GM21390 (cell line): ENCODE measurements at regions not wholly inside any gene's neighbourhood (a gene's known extent, or its start where the extent isn't known, plus 50 kb on each side); places are given as distances from the start of the nearest gene placed in this dataset.
"Not testable (repeated sequence)": the region's sequence is repeated elsewhere in the genome, so short reads cannot be mapped to it uniquely, and the experiment has no call there.

Experiments
- ATAC-seq: cut with Tn5 transposase; IDR thresholded peaks from one replicate; pipeline ENCODE4 v1.9.1; 2021; ENCODE audit not compliant: unreplicated experiment

DNA sequence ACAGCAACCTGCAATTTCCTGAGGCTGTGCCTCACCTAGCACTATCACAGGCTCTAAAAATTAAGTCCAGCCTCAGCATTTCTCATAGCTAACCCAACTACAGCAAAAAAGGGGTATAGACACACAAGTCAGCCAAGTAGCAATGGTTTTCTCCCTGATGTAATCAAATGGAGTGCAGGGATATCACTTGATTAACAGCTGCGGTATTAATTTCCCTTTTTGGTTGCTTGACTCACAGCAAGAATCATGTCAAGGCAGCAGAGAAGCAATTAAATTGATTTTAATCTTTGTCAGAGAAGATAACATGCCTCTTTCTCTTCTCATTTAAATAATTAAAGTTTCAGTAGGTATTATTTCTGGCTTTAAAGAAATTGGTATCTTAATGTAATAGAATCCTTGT, 278.9 kb downstream of the RWDD3 start:
- no peak for ATAC-seq

DNA sequence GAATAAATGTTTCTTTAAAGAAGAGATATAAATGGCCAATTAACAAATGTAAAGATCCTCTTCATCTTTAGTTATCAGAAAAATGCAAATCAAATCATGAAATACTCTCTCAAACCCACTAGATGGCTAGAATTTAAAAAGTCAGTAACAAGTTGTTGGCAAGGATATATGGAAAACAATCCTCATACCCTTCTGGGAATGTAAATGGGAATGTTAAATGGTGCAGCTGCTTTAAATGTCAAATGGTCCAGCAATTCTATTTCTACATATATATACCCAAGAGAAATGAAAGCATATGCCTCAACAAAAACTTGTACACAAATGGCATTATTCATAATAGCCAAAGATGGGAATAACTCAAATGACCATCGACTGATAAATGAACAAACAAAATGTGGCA, 283.5 kb downstream of the RWDD3 start:
- no peak for ATAC-seq

DNA sequence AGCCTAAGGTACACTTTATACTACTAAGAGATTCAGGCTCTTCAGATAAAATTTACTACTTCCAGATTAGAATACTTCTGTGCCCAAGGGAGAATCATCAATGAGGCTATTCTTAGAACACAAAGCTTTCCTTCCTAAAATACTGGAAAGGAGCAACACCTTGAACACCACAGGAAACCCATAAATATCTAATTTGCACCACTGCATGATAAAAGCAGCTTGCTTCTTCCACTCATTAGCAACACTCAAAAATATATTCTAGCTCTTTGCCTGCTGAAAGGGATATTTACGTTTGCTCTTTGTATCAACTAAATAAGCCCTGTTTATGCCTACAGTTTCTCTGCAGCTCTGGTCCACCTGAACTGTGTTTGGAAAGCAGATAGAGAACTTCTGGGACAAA, 284.3 kb downstream of the RWDD3 start:
- ATAC-seq, result no peak

DNA sequence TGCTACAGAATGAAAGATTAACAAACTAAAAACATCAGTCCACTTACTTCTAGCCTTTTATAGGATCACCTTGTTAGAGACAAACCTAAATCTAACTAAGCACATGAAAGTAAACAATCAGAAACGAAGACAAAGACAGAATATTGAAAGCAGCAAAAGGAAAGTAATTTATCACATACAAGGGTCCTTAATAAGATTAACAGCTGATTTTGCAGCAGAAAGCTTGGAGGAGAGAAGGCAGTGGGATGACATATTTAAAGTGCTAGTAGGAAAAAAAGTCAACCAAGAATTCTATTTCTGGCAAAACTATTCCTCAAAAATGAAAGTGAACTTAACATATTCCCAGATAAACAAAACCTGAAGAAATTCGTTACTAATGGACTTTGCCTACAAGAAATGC, 286.4 kb downstream of the RWDD3 start:
- no peak for ATAC-seq

DNA sequence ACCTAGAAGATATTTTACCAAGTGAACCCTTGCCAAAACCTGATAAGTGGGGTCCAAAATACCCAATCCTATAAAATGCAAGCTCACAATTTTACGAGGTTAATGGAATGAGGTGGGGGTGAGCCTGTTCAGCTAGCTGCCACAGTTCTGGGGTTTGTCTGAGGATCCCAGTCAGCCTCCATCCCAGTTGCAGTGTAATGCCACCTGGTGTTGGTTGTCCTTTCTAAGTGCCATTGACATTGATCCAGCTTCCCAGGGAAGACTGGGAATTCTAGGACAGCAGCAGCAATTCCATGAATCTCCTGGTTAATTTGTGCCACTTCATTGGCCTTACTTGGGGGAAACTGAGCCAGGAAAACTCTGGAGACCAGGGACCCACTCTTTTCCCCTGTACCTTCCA, 298.3 kb downstream of the RWDD3 start:
- ATAC-seq, result no peak

DNA sequence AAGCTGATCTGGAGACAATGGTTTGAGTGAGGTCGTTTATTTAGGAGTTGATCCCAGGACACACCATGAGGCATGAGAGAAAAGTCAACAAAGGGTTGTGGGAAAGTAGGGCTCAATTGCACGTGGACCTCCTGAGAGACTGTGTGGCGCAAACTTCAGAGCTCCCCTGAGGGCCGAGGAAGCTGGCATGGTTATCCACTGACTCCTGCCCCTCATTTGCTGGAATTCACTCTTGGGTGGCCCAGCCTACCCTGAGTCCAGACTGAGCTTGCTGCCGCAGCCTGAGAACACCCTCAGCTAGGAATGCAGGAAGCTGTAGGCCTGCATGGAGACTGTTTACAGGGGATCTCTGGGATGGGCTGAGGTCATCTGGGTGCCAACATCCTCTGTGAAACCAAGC, 301.0 kb downstream of the RWDD3 start:
- no peak for ATAC-seq

DNA sequence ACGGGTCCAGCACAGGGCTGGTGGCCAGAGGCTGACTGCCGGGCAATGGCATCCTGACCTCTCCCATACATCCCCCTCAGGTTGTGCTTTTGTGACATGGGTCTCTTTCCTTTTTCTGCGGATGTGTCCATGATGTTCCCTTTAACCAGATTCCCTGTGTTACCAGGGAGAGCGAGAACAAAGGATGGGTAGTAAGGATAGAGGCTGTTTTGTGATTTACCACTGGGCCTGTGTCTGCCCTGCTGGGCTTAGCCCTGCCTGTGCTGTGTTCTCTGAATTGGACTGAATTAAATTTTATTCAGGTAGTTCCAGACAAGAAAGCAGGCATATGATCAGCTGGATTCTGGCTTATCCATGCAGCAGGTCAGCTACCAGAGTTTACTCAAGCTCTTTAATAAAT, 301.6 kb downstream of the RWDD3 start:
- ATAC-seq, result no peak

DNA sequence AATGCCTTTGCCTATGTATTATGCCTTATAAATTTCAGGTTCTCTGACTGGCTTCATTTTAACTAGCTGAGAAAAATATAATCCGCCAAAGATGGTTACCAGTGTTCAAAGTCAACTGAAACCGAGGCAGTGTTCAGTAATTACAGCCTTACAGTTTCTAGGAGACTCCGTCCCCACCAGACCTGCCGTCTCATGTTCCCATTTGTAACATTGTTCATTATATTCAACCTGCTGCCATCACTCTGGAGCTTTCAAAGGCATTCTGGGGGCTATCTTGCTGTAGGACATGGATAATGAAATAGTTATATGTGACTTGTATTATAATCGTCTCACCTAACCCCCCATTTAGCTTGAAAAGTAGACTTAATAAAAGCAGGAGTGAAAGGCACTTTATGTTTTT, 302.5 kb downstream of the RWDD3 start:
- no peak for ATAC-seq

DNA sequence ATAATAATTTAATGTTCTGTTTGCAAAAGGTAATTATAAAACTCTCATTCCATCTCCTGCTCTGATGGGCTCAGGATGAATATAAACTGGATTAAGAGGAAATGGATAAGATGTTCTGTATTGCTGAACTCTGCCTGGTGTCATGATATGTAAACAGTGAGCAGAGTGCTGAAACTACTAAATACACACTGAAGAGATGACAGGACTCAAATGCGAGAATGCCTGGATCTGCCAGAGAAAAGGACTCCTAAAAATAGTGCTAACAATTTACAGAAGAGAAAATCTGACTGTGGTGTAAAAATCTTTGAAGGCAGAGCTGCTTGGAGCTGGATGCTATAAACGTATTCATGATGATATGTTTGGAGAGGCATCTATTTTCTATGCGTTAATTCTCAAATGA, 303.2 kb downstream of the RWDD3 start:
- no peak for ATAC-seq

DNA sequence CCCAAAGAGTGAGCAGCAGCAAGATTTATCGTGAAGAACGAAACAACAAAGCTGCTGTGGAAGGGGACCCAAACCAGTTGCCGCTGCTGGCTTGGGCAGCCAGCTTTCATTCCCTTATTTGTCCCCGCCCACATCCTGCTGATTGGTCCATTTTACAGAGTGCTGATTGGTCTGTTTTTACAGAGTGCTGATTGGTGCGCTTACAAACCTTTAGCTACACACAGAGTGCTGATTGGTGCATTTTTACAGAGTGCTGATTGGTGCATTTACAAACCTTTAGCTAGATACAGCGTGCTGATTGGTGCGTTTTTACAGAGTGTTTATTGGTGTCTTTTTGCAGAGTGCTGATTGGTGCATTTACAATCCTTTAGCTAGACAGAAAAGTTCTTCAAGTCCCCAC, 304.2 kb downstream of the RWDD3 start:
- ATAC-seq, result not testable (repeated sequence)

DNA sequence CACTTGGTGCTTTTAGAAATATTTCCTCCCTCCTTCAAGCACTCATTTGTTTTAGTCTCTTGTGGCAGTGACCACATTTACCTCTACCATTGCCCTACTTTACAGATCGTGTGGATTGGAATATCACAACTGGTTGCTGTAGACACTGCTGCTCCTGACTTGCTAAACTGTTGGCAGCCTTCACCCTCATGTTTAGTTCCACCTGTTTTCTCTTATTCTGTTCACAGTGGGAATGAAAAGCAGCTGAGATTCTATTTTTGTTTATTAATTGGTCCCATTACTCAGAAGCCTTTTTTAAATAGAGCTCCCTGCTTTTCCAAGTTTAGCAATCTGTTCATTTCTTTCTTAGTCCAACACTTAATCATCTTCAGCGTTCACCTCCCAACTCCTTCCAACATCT, 308.9 kb downstream of the RWDD3 start:
- no peak for ATAC-seq

DNA sequence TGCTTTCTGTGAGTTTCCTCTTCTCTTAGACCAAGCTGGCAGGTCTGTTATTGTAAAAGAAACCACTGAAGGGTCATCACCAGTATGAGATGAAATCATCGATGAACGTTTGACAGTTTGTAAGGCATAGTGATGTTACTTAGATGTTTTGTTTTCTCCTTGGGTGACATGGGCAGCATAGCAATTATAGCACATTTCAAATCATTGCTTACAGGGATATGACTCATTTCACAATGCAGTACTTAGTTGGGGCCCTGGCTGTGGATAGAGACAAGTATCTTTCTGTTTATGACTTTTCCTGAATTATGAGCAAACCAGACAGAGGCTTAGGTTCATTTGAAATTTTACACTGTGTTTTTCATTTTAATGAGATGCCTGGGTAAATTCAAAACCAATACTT, 313.0 kb downstream of the RWDD3 start:
- no peak for ATAC-seq

DNA sequence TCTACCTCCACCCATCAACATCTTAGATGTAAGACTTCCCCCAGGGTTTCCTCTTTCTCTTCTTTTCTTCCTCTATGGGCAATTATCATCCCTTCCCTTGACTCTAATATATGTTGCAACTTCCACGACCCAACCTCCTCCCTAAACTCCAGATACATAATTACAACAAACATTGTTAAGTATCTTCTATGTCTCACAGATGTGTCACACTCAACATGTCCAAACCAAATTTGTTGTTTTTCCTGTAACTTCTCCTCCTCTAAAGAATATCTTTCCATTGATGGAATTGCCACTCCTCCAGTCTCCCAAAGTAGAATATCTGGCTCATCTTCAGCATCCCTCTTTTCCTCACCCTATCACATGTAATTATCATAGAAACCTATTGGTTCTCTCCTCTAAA, 314.2 kb downstream of the RWDD3 start:
- no peak for ATAC-seq

DNA sequence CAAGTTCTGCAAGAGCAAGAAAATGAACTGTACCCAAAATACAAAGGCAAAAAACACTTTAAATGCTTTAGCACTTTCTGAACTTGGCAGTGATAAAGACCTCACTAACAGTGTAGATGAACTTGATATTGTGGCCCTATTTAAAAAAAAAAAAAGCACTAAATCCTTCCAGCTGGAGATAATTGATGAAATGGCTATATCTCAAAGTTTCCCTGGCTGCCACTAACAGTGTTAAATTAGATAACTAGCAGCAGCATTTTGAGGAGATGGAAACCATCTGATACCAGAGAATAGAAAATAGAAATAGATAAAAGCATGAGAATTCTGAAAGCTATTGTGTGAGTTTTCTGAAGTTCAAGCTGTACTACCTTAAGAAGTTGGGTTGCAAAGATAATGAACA, 317.2 kb downstream of the RWDD3 start:
- no peak for ATAC-seq

DNA sequence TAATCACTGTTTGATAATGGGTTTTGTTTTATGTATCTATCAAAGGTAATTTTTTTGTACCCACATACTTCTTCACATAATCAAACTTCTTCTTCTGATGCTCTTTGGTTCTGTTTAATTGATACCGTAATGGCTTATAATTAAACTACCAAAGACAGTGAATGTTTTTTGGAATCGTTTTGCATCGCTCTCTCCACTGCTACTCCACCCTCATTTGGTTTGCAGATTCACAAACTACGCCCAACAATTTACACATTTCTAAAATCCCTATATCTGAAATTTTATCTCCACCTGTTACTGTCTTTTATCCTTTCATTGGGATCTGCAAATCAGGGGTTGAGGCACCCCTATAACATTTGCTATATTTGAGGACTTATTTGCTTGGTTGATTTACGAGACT, 319.6 kb downstream of the RWDD3 start:
- no peak for ATAC-seq

DNA sequence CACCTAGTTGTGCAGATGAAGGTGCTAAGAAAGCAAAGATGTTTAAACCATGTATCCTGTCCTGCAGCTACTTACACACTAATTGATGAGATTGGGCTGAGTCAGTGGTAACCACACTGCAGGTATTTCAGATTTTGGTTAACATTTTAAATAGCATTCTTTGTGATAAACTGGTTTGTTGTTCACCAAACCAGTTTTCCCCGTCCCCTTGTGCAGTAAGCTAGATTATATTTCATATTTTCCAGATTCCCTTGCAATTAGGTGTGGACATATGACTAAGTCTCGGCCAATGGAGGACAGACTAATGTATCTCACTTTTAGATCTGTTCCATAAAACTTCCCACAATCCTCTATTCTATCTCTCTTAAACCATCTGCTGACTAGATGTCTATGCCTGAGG, 320.4 kb downstream of the RWDD3 start:
- ATAC-seq, result no peak

DNA sequence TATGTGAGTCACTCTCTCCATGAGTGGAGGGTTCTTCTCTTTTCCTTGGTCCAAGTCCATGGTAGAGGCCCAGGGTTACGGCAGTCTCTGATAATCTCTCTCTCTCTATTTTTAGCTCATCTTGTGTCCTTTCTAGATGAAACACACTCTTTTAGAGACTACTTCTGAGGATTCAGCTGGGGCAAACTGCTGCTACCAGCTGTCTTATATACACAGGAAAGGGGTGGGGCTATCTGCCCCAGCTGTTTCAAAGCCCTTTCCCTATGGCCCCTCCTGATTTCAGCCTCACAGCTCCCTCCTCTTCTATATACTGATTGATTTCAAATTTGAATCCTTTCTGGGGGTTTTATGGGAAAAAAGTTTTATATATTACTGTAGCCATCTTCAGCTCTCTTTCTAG, 324.8 kb downstream of the RWDD3 start:
- ATAC-seq, result no peak

DNA sequence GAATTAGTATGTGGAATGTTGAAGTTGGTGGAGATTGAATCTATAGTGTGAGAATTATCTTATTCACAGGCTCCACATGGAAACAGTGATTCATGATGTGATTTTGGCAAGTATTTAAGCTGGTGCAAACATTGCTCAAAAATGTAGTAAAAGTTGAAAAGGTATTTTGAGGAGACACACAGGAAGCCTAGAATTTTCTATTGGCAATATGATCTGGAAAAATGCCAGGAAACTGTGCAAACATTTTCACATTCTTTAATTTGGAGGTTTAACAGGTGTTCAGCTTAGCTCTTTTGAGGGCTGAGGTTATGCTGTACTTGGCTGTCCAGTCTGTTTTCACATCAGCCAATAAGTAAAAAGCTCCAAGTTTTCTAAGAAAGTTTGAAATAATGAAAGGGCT, 327.3 kb downstream of the RWDD3 start:
- ATAC-seq, result no peak

DNA sequence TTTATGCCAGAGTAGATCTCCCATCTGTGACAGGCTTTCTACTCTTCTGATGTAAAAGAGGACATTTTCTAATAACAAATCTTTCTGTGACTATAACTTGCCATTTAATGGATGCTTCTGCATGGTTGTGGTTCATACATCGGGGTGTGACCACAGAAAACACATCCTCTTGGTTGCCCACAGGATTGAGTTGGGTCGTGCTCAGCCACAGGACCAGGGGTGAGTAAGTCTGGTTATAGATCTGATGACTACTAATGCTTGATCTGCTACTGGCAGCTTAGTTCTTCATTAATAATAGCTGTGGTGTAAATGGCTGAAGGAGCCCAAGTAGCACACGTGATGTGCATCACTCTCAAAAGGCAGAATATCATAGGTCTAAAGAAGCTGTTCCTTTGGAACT, 328.2 kb downstream of the RWDD3 start:
- no peak for ATAC-seq

DNA sequence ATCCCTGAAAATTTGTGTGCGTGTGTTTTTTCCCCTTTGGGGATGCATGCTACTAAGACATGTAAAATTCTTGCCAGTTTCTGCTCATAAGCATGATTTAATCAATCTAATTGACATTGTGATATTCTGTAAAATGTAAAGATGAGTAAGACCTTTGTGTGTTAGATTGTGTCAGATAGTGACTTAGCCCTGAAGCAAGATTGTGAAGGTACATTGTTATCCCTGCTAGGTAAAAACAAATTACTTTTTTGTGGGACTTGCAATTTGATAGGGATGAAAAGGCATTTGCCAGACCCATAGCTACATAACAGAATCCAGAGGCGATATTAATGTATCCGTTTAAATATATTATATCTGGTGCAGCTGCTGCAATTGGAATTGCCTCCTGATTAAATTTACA, 338.0 kb downstream of the RWDD3 start:
- no peak for ATAC-seq

DNA sequence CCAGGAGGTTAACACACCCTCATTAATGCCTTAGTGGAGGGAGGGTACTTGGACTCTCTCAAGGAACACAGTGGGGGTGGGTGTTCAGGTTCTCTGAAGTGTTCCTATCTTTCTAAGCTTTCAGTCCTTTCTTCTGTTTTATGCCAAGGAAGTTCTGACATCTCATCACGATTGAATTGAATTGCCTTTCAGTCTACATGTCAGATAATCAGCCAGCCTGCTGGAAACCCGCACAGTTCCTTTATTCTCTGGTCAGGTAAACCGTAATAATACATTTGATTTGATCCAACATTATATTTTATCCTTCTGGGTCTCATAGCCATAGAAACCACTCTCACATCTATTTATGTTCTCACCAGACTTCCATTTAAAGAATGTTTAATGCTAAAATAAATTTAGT, 339.0 kb downstream of the RWDD3 start:
- no peak for ATAC-seq

DNA sequence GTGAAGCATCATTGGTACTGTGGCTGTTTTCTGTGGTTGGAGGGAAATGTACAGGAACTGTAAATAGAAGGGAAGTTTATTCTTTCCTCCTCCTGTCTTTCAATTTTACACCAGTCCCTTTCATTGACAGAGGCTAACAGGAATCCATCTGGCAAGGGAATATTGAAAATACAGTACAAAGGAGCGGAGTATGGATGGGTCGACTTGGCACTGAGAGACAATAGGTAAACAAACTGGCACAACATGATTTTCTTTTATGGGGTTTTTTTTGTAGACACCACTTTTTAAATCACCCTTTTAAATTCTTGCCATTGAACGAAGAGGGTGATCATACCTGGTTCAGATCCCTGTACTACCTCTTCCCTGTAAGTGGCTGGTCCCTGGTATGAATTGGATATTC, 341.3 kb downstream of the RWDD3 start:
- no peak for ATAC-seq

DNA sequence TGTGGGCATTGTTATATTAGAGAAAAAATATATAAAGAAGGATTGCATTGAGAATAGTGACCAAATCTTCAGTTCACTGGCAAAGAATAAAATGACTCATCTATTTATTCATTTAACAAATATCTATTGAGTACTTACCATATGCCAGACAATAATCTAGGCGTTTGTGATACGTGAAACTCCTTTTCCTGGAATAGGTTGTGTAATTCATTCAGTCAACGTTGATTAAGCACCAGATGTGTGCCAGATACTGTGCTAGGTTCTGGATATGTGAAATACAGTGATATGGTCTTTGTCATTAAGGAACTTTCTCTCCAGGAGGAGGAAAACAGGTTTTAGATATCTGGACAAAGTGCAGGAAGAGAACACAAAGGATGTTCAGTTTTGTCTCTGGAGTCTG, 344.5 kb downstream of the RWDD3 start:
- ATAC-seq, result no peak

DNA sequence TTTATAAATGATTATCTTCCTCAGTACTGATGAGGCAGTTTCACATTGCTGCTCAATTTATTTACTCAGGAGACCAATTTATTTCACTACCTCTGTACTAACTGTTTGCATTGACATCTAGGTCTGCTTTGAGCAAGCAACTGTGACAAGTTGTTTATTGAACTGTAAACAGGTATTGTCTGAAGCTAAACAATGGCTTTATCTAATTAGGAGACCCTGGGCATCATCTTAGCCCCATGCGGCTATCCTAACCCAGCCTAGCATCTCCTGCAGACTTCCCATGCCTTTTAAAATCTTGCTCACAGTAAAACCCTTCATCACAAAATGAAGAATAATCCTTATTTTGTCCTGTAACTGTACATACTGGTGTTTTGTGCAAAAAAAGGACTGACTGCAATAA, 348.2 kb downstream of the RWDD3 start:
- no peak for ATAC-seq
